CD4-positive, alpha-beta T cell (primary cell): ENCODE measurements at regions not wholly inside any gene's neighbourhood (a gene's known extent, or its start where the extent isn't known, plus 50 kb on each side); places are given as distances from the start of the nearest gene placed in this dataset.

Experiments
- ATAC-seq: fragments of 200-7000 bp; cut with Tn5 transposase; one replicate; pipeline ENCODE4 v1.10.0; 2022; ENCODE audit warnings: mild to moderate bottlenecking; ENCODE audit not compliant: poor library complexity
- CTCF ChIA-PET: fragments of 350-600 bp; sonication (Branson Sonifier 250); formaldehyde crosslinking; loops from one replicate; lab custom pipeline; 2021; ENCODE audit warnings: antibody characterized with exemption, inconsistent platforms; lab: Charles Lee
- POLR2A ChIA-PET: fragments of 350-600 bp; sonication (Branson Sonifier 250); formaldehyde crosslinking; loops from one replicate; lab custom pipeline; 2021; ENCODE audit warnings: antibody characterized with exemption, inconsistent platforms; lab: Charles Lee
- DNase-seq, 14 experiments: peaks; one replicate each; pipeline ENCODE4 v3.0.0-alpha.2; 2013 to 2020; ENCODE audit warnings: mixed read lengths in 2 of 14
- H3K27ac ChIP-seq, 2 donors: one replicate each; pipeline versions ENCODE4 v1.5.1 to v1.7.0; 2013; ENCODE audit warnings: low read length in 2 of 2, low read depth in 1 of 2, mild to moderate bottlenecking in 1 of 2
- H3K27me3 ChIP-seq, 2 experiments: 1 replicate in 1 of 2; 2 replicates in 1 of 2; pipeline versions ENCODE4 v1.6.1 to v1.7.0; 2013; ENCODE audit warnings: low read length in 2 of 2, control low read depth in 1 of 2, mild to moderate bottlenecking in 1 of 2, moderate library complexity in 1 of 2; ENCODE audit not compliant: insufficient read depth in 2 of 2, control insufficient read depth in 1 of 2
- H3K36me3 ChIP-seq: one replicate; pipeline ENCODE4 v1.6.1; 2013; ENCODE audit warnings: low read length, control low read depth; ENCODE audit not compliant: insufficient read depth
- H3K4me1 ChIP-seq: one replicate; pipeline ENCODE4 v1.6.1; 2013; ENCODE audit warnings: low read length, control low read depth; ENCODE audit not compliant: insufficient read depth
- H3K4me3 ChIP-seq: one replicate; pipeline ENCODE4 v1.5.1; 2013; ENCODE audit warnings: mild to moderate bottlenecking, low read length, moderate library complexity
- H3K9me3 ChIP-seq, 2 experiments: 1 replicate in 1 of 2; 2 replicates in 1 of 2; pipeline versions ENCODE4 v1.6.1 to v1.7.0; 2013; ENCODE audit warnings: low read length in 2 of 2, mild to moderate bottlenecking in 2 of 2, control low read depth in 1 of 2, moderate library complexity in 1 of 2; ENCODE audit not compliant: control insufficient read depth in 1 of 2, insufficient read depth in 1 of 2
- H3K27ac Mint-ChIP-seq: one replicate; pipeline ENCODE4 v1.8.0; 2020; ENCODE audit warnings: mixed read lengths
- H3K27me3 Mint-ChIP-seq: one replicate; pipeline ENCODE4 v1.8.0; 2021; ENCODE audit warnings: mixed read lengths
- H3K36me3 Mint-ChIP-seq: one replicate; pipeline ENCODE4 v1.8.0; 2021; ENCODE audit warnings: low read depth, mixed read lengths
- H3K4me1 Mint-ChIP-seq: one replicate; pipeline ENCODE4 v1.8.0; 2021; ENCODE audit warnings: low read depth, mixed read lengths
- H3K4me3 Mint-ChIP-seq: one replicate; pipeline ENCODE4 v1.8.0; 2020; ENCODE audit warnings: mild to moderate bottlenecking, mixed read lengths
- H3K9me3 Mint-ChIP-seq: one replicate; pipeline ENCODE4 v1.8.0; 2020; ENCODE audit warnings: mixed read lengths
- intact Hi-C, 2 experiments: fragments of 100-400 bp; cut with DNase I in 1 of 2; cut with micrococcal nuclease in 1 of 2; formaldehyde crosslinking; loops; one replicate each; pipeline versions ENCODE4 v1.15.1 to v1.9.0; 2023 to 2025; cut with DNase I, micrococcal nuclease
- TF ChIP-seq, protein P1 (sequence below): fragments of 200-600 bp; IDR thresholded peaks from one replicate; pipeline ENCODE4 v1.8.0; 2022; ENCODE audit warnings: antibody characterized with exemption, mild to moderate bottlenecking

DNA sequence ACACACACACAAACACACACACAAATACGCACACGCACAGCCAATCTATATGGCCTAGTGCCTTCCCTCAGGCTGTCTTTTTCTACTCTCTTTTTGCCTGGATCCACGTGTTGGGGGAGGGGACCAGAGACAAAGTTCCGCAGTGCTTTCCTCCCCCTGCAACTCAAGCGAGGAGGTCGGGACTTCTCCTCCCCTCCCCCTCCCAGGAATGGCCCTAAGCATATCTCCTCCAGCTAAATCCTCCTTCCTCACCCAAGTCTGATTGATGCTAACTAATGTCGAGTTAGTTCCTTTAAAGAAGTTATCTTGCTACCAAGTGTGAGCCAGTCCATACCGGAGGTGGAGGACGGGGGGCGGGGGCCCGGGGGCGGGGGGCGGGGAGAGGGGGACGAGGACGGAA lies 141.2 kb upstream of the ZIC3 start:
- intact Hi-C loops: no loop called here
- H3K4me3 Mint-ChIP-seq: no peak overlapping the region
- Histone ChIP-seq H3K4me1 (peaks cover 25% of the 10 kb centered on the region), H3K27me3 (peaks cover 39 to 80% of the 10 kb centered on the region in 2 experiments), H3K9me3 (peaks cover 0 to 30% of the 10 kb centered on the region in 2 experiments), H3K27ac (no peak overlapping the region), H3K4me3 (no peak overlapping the region), H3K36me3 (no peaks in the 10 kb centered on the region)
- H3K27me3 Mint-ChIP-seq: peaks cover 89% of the 10 kb centered on the region
- ATAC-seq (no peak), DNase-seq (no peak)
- H3K36me3 Mint-ChIP-seq: no peaks in the 10 kb centered on the region
- CTCF ChIA-PET: no interaction called here
- H3K4me1 Mint-ChIP-seq: peaks cover 10% of the 10 kb centered on the region
- TF ChIP-seq, protein P1, sequence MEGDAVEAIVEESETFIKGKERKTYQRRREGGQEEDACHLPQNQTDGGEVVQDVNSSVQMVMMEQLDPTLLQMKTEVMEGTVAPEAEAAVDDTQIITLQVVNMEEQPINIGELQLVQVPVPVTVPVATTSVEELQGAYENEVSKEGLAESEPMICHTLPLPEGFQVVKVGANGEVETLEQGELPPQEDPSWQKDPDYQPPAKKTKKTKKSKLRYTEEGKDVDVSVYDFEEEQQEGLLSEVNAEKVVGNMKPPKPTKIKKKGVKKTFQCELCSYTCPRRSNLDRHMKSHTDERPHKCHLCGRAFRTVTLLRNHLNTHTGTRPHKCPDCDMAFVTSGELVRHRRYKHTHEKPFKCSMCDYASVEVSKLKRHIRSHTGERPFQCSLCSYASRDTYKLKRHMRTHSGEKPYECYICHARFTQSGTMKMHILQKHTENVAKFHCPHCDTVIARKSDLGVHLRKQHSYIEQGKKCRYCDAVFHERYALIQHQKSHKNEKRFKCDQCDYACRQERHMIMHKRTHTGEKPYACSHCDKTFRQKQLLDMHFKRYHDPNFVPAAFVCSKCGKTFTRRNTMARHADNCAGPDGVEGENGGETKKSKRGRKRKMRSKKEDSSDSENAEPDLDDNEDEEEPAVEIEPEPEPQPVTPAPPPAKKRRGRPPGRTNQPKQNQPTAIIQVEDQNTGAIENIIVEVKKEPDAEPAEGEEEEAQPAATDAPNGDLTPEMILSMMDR: no peak
- H3K9me3 Mint-ChIP-seq: no peaks in the 10 kb centered on the region
- POLR2A ChIA-PET: no interaction called here
- no peak overlapping the region for H3K27ac Mint-ChIP-seq

GRCh38 chrX:137423241-137423640 lies 142.7 kb upstream of the ZIC3 start:
- H3K4me3 Mint-ChIP-seq: no peak overlapping the region
- H3K9me3 ChIP-seq: peaks cover 0 to 18% of the 10 kb centered on the region in 2 experiments
- CTCF ChIA-PET: no interaction called here
- H3K27me3 Mint-ChIP-seq: peaks cover 79% of the 10 kb centered on the region
- H3K4me1 Mint-ChIP-seq: peaks cover 10% of the 10 kb centered on the region
- POLR2A ChIA-PET: no interaction called here
- no peak for ATAC-seq
- H3K4me1 ChIP-seq: peaks cover 13% of the 10 kb centered on the region
- DNase-seq: no peak
- TF ChIP-seq, protein P1: no peak
- no peak overlapping the region for H3K4me3 ChIP-seq
- H3K36me3 Mint-ChIP-seq: no peaks in the 10 kb centered on the region
- no peaks in the 10 kb centered on the region for H3K36me3 ChIP-seq
- no peak overlapping the region for H3K27ac ChIP-seq
- intact Hi-C loops: no loop called here
- H3K27me3 ChIP-seq: peaks cover 28 to 66% of the 10 kb centered on the region in 2 experiments
- H3K27ac Mint-ChIP-seq: no peak overlapping the region
- no peaks in the 10 kb centered on the region for H3K9me3 Mint-ChIP-seq

GRCh38 chrX:137418086-137418485 lies 147.8 kb upstream of the ZIC3 start:
- Mint-ChIP-seq H3K36me3 (no peaks in the 10 kb centered on the region), H3K9me3 (no peaks in the 10 kb centered on the region), H3K4me3 (no peak overlapping the region), H3K4me1 (no peaks in the 10 kb centered on the region), H3K27me3 (peaks cover 56% of the 10 kb centered on the region), H3K27ac (no peak overlapping the region)
- POLR2A ChIA-PET: no interaction called here
- CTCF ChIA-PET: interaction anchor here (0.6 kb wide), 1 partner anchor 72 kb away, joined by 4 read pairs; no protein-coding TSS in a partner anchor
- Histone ChIP-seq H3K4me3 (no peak overlapping the region), H3K9me3 (no peaks in the 10 kb centered on the region), H3K4me1 (no peaks in the 10 kb centered on the region), H3K27ac (no peak overlapping the region), H3K27me3 (peaks cover 1 to 29% of the 10 kb centered on the region in 2 experiments), H3K36me3 (no peaks in the 10 kb centered on the region)
- no peak for ATAC-seq
- intact Hi-C loops: no loop called here
- TF ChIP-seq, protein P1: no peak
- DNase-seq: no peak
